ENCODE measurements at regions not wholly inside any gene's neighbourhood (a gene's known extent, or its start where the extent isn't known, plus 50 kb on each side); places are given as distances from the start of the nearest gene placed in this dataset.
"Not testable (repeated sequence)": the region's sequence is repeated elsewhere in the genome, so short reads cannot be mapped to it uniquely, and the experiment has no call there.

GRCh38 chr18:10256276-10256675, 198.2 kb upstream of the APCDD1 start:
- DNase-seq, result not testable (repeated sequence)

- no peak for DNase-seq
These were observed 195.5 kb upstream of the APCDD1 start for GRCh38 chr18:10258836-10259474.

GRCh38 chr18:10259901-10260300, 194.5 kb upstream of the APCDD1 start:
- no peak for DNase-seq

- no peak for DNase-seq
These were observed 192.8 kb upstream of the APCDD1 start for GRCh38 chr18:10261344-10262276.

GRCh38 chr18:10262566-10262965, 191.9 kb upstream of the APCDD1 start:
- DNase-seq, result no peak

GRCh38 chr18:10264260-10264659, 190.2 kb upstream of the APCDD1 start:
- no peak for DNase-seq

GRCh38 chr18:10265560-10266333, 188.7 kb upstream of the APCDD1 start:
- no peak for DNase-seq

- DNase-seq, result no peak
These were observed 188.2 kb upstream of the APCDD1 start for GRCh38 chr18:10266334-10266590.

GRCh38 chr18:10269261-10269660, 185.2 kb upstream of the APCDD1 start:
- DNase-seq, result no peak

GRCh38 chr18:10270151-10270571, 184.3 kb upstream of the APCDD1 start:
- no peak for DNase-seq

- DNase-seq, result no peak
These were observed 183.0 kb upstream of the APCDD1 start for GRCh38 chr18:10271481-10271880.

GRCh38 chr18:10274301-10274700, 180.1 kb upstream of the APCDD1 start:
- DNase-seq, result no peak

- DNase-seq, result no peak
These were observed 178.9 kb upstream of the APCDD1 start for GRCh38 chr18:10275486-10275885.

- DNase-seq, result no peak
These were observed 176.2 kb upstream of the APCDD1 start for GRCh38 chr18:10278265-10278664.

- no peak for DNase-seq
These were observed 175.0 kb upstream of the APCDD1 start for GRCh38 chr18:10279471-10279870.

GRCh38 chr18:10279905-10280644, 174.4 kb upstream of the APCDD1 start:
- DNase-seq, result no peak

- no peak for DNase-seq
These were observed 169.7 kb upstream of the APCDD1 start for GRCh38 chr18:10284540-10285282.

- no peak for DNase-seq
These were observed 169.2 kb upstream of the APCDD1 start for GRCh38 chr18:10285283-10285640.

- DNase-seq, result no peak
These were observed 167.8 kb upstream of the APCDD1 start for GRCh38 chr18:10286580-10287150.

- no peak for DNase-seq
These were observed 165.2 kb upstream of the APCDD1 start for GRCh38 chr18:10289251-10289650.

GRCh38 chr18:10289951-10290637, 164.3 kb upstream of the APCDD1 start:
- no peak for DNase-seq

Measured in NCI-H1105 (cell line).